NCI-H524 treated with DMSO at 0.1 percent for 48 hours (cell line): ENCODE measurements at regions not wholly inside any gene's neighbourhood (a gene's known extent, or its start where the extent isn't known, plus 50 kb on each side); places are given as distances from the start of the nearest gene placed in this dataset.
"Not testable (repeated sequence)": the region's sequence is repeated elsewhere in the genome, so short reads cannot be mapped to it uniquely, and the experiment has no call there.

Experiments used
- DNase-seq: peaks from one replicate; lab custom pipeline; 2025; lab: John Stamatoyannopoulos, UW

DNA sequence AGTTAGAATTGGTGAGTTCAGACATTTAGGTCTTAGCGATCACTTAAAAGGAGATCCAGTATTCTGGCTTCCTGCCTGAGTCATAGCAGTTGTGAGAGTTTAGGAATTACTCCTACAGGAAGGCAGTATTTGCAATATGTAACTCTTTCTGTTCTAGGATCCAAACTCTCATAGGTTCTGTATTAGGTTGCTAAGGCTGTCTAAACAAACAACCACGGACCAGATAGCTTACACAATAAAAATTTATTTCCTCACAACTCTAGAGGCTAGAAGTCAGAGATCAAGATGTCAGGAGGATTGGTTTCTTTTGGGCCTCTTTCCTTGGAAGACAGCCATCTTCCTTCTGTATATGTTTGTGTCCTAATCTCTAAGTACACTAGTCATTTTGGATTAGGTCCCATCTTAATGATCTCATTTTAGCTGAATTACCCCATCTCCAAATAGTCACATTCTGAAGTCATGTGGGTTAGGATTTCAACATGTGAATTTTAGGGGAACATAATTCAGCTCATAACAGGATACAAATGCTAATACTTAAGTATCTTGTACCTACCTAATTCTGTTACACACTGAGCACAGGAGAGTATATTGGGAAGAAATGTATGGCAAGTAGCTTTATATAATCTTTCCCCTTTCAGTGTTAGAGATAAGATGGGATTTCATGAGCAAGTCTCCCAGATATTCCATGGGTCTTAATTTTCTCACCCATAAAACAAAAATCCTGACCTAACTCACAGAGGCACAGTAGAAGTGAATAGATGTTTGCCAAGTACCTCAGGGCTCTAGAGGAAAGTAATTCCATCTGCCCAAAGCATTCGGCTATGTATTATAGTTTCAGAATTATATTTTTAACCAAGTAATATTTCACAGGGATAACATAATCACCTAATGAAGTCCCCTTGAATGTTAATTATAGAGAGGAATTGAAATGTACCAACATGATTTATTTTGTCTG lies 144.4 kb downstream of the PTBP2 start:
- DNase-seq = no peak

DNA sequence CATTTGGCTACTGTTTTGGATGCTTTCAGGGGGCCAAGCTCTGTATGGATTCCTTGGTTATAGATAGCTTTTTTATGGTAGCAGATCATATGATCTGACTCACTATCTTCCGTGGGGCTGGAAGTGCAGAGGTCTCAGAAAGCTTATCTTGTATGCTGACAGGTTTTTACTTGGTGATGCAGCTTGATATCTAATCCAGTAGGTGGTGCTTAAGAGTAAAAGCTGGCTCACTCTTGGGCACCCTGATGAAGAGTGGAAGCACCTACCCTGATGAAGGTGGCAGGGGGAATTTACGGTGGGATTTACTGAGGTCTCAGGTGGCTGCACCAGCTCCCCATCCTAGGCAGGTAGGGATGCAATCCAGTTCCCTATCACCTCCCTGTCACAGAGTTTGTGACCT lies 151.2 kb downstream of the PTBP2 start:
- DNase-seq = no peak

DNA sequence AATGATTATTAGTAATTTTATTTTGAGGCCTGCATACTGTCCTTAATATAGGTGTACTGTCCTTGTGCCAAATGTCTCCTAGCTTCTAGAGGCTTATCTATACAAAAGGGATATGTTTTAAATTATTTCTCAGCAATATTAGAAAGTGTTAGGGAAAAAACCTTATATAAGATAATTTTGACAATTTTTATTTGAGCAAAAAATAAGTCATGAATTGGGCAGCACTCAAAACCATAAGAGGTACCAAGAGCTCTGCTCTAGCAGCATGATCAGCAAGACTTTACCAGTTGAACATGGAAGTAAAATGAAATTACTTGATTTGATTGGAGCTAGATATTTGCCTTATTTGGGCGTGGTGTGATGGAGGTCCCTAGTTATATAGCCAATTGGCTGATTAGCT lies 157.1 kb downstream of the PTBP2 start:
- DNase-seq = no peak

DNA sequence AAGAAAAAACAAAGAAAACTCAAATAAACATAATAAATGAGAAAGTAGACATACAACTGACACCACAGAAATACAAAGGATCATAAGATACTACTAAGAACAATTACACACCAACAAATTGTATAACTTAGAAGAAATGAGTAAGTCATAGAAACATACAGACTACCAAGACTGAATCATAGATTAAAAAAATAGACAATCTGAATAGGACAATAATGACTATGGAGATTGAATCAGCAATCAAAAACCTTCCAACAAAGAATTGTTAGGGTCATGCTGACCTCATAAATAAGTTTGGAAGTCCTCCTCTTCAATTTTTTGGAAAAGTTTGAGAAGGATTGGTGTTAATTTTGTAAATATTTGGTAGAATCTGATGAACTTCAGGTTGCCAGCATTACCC lies 159.0 kb downstream of the PTBP2 start:
- DNase-seq = no peak

DNA sequence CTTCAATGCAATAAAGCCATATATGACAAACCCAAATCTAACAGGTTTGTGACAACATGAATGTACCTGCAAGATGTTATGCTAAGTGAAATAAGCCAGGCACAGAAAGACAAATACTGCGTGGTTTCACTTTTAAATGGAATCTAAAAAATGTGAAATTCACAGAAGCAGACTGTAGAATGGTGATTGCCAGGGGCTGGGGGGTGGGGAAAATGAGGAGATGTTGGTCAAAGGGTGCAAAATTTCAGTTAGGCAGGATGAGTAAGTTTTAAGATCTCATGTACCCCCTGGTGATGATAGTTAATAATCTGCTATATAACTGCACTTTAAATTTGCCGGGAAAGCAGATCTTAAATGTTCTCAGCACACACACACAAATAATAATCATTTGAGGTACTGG lies 160.5 kb downstream of the PTBP2 start:
- no peak for DNase-seq

GRCh38 chr1:96886474-96886873 lies 164.9 kb downstream of the PTBP2 start:
- no peak for DNase-seq

DNA sequence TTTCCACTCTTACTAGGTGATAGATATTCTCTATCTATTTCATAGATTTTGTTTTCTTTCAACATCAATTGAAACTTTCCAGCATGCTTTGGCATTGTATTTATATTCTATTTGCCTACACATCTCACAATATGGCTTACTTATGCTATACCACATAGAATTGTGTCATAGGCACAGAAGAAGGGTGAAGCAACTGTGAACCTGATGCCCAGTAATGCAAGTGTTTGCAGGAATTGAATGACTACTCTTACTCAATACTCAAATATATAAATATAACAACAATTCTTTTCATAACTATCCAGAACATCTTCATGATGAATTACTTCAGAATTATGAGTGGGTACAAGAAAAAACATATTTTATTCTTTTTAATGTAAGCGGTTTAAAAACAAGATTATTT lies 165.9 kb downstream of the PTBP2 start:
- no peak for DNase-seq

GRCh38 chr1:96901783-96902363 lies 180.3 kb downstream of the PTBP2 start:
- DNase-seq = no peak

- DNase-seq = no peak
These were observed 190.7 kb downstream of the PTBP2 start for GRCh38 chr1:96912248-96912647.

DNA sequence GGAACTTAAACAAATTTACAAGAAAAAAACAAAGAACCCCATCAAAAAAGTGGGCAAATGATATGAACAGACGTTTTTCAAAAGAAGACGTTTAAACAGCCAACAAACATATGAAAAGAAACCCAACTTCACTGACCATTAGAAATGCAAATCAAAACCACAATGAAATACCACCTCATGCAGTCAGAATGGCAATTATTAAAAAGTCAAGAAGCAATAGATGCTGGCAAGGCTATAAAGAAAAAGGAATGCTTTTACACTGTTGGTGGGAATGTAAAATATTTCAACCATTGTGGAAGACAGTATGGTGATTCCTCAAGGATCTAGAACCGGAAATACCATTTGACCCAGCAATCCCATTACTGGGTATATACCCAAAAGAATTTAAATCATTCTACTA lies 194.1 kb downstream of the PTBP2 start:
- DNase-seq = not testable (repeated sequence)

- no peak for DNase-seq
These were observed 196.8 kb downstream of the PTBP2 start for GRCh38 chr1:96918406-96918805.

- no peak for DNase-seq
These were observed 200.6 kb downstream of the PTBP2 start for GRCh38 chr1:96922181-96922580.

- DNase-seq = no peak
These were observed 202.2 kb downstream of the PTBP2 start for GRCh38 chr1:96923753-96924152.

GRCh38 chr1:96926176-96926575 lies 204.6 kb downstream of the PTBP2 start:
- no peak for DNase-seq

DNA sequence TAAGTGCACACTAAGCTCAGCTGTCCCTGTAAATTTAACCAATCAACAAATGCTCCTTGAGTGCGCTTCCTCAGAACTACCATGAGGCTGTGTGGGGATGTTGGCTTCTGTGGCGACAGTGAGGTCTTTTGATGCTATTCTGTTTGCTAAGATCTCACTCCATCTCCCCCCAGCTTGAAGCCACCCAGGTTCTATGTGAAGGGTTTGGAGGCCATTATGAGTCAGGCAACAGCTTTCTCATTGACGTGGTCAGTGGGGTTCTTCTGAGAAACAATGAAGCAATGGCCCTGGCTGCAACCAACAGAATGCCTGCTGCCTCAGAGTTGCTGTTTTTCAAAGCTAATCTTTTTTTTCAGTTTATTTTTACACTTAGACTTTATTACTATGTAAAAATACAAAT lies 205.5 kb downstream of the PTBP2 start:
- no peak for DNase-seq

DNA sequence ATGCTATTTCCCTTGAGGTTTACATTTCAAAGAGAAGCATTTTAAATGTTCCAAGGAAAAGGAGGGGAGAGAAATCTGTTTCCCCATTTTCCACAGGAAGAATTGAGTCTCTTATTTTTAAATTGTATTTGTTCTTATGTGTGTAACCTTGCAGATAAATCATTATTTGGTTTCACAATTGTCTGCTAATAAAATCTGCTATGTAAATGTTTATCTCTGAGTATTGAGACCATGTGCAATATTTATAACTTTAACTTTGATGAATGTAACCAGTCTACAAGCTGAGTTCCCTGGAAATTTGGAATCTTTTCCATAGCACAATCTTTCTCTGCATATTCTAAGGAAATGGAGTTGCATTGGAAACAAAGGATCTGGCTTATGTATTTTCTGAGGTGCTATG lies 209.6 kb downstream of the PTBP2 start:
- DNase-seq = no peak

DNA sequence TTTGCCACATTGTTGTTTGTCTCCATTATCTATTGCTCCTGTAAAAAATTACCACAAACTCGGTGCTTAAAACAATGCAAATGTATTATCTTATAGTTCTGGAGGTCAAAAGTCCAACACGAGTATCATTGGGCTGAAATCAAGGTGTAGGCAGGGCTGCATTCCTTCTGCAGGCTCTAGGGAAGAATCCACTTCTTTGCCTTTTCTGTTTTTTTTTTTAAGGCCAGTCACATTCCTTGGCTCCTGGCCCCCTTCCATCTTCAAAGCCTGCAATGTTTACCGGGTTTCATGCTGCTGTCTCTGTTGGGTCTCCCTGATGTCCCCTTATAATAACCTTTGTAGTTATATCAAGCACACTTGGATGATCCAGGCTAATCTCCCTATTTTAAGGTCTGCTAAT lies 212.7 kb downstream of the PTBP2 start:
- no peak for DNase-seq

GRCh38 chr1:96944432-96945092 lies 223.0 kb downstream of the PTBP2 start:
- DNase-seq = no peak

DNA sequence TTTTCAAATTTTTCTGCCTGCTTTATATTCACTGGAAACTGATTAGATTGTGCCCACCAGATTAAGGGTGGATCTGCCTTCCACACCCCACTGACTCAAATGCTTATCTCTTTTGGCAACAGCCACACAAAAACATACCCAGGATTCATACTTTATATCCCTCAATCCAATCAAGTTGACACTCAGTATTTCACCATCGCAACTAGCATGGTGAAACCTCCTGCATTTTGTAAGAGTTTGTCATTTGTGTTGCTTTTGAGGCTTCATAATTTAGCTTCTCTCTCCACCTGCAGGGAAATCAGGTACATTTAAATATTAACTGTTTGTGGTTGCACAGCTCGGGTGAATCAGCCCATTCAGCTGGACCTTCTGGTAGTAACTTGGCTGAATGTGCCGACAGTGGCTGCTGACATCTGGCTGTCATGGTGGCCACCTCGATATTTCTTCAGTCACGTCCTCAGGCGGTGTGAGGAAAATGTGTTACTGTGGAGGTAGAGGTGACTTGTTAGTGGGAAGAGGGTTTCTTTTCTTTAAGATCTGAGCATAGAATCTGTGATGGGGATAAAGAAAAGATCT lies 224.0 kb downstream of the PTBP2 start:
- no peak for DNase-seq

- no peak for DNase-seq
These were observed 233.9 kb downstream of the PTBP2 start for GRCh38 chr1:96955307-96956012.

DNA sequence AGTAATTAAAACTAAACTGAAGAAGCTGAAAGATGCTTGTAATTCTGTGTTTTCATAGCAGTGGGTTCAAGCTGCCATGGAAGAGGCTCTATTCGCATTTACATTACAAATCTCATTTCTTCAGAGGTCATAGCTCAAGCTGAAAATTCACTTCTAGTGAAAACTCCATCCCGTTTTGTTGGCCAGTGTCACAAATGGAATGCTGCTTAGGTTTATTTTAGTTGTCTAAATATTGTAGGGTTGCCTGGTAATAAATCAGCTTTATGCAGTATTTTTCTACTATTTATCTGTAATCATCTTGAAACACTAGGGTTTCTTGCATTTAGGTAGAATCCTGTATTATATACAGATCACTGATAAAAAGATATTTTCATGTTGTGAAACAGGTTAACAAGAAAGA lies 240.6 kb downstream of the PTBP2 start:
- no peak for DNase-seq

DNA sequence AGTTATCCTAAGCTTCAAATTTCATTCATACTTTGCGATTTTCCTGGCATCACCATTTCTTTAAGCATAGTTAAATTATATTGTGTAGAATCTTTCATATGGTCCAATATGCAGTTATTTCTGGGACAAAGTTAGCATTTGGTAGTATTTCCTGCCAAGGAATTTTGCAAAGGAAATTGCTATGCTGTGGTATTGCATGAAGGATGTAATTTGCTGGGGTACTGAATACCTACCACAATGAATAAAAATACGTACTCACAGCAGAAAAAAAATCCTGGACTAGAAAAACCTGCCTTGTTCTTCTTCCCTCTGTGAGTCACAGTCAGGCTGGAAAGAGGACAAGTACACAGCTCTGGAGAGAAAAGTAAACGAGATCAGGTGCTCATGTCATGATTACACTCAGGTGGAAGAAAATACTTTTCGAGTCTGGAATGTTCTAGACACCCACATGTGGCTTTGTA lies 241.2 kb downstream of the PTBP2 start:
- DNase-seq = no peak
